Liver (tissue), 3 donors: ENCODE measurements at regions not wholly inside any gene's neighbourhood (a gene's known extent, or its start where the extent isn't known, plus 50 kb on each side); places are given as distances from the start of the nearest gene placed in this dataset.
"Not testable (repeated sequence)": the region's sequence is repeated elsewhere in the genome, so short reads cannot be mapped to it uniquely, and the experiment has no call there.

Experiments used
- ATF3 ChIP-seq: IDR thresholded peaks from 2 replicates; pipeline ENCODE4 v1.6.1; 2016; ENCODE audit warnings: antibody characterized with exemption
- CTCF ChIP-seq: fragments of 150-350 bp; IDR thresholded peaks from 2 replicates; pipeline ENCODE4 v1.5.1; 2017; ENCODE audit warnings: improper control_type of control experiment, low read depth, low read length; ENCODE audit not compliant: missing input control
- FOXA1 ChIP-seq: IDR thresholded peaks from 2 replicates; pipeline ENCODE4 v1.6.1; 2016; ENCODE audit warnings: antibody characterized with exemption
- GABPA ChIP-seq, 2 donors: IDR thresholded peaks in 1 of 2; conservative IDR thresholded peaks in 1 of 2; 2 replicates each; pipeline ENCODE4 v1.6.1; 2016; ENCODE audit warnings: antibody characterized with exemption in 2 of 2, mild to moderate bottlenecking in 1 of 2, moderate library complexity in 1 of 2
- JUND ChIP-seq, 2 donors: IDR thresholded peaks; 2 replicates each; pipeline ENCODE4 v1.6.1; 2016; ENCODE audit warnings: antibody characterized with exemption in 2 of 2
- MAX ChIP-seq: IDR thresholded peaks from 2 replicates; pipeline ENCODE4 v1.6.1; 2016; ENCODE audit warnings: antibody characterized with exemption
- NR2F2 ChIP-seq: IDR thresholded peaks from 2 replicates; pipeline ENCODE4 v1.6.1; 2016; ENCODE audit warnings: antibody characterized with exemption
- RAD21 ChIP-seq, 2 donors: IDR thresholded peaks; 2 replicates each; pipeline ENCODE4 v1.6.1; 2016; ENCODE audit warnings: antibody characterized with exemption in 2 of 2, mild to moderate bottlenecking in 2 of 2
- REST ChIP-seq: IDR thresholded peaks from 2 replicates; pipeline ENCODE4 v1.6.1; 2016; ENCODE audit warnings: antibody characterized with exemption, mild to moderate bottlenecking
- RXRA ChIP-seq, 2 donors: IDR thresholded peaks; 2 replicates each; pipeline ENCODE4 v1.6.1; 2017 to 2018; ENCODE audit warnings: antibody characterized with exemption in 2 of 2, mild to moderate bottlenecking in 1 of 2
- SP1 ChIP-seq: IDR thresholded peaks from 2 replicates; pipeline ENCODE4 v1.6.1; 2018; ENCODE audit warnings: antibody characterized with exemption, mild to moderate bottlenecking
- TAF1 ChIP-seq: conservative IDR thresholded peaks from 2 replicates; pipeline ENCODE4 v1.6.1; 2016; ENCODE audit warnings: antibody characterized with exemption, mild to moderate bottlenecking
- donor health status: healthy.
- donor health status: healthy.

GRCh38 chr21:6020953-6021716 is 4500.2 kb upstream of the TPTE start:
- TF ChIP-seq RAD21 (IDR thresholded peaks at IDR 0.05); CTCF; JUND (IDR thresholded peaks at IDR 0.05); SP1; TAF1; ATF3; REST; NR2F2; MAX; RXRA (IDR thresholded peaks at IDR 0.05); GABPA (IDR thresholded peaks at IDR 0.05 in 1 of 2, conservative IDR thresholded peaks at IDR 0.05 in 1 of 2); FOXA1: not testable (repeated sequence)
